SU-DHL-6 (cell line): ENCODE measurements at regions not wholly inside any gene's neighbourhood (a gene's known extent, or its start where the extent isn't known, plus 50 kb on each side); places are given as distances from the start of the nearest gene placed in this dataset.

Experiments
- EZH2phosphoT487 ChIP-seq: fragments of 200-600 bp; sonication (generic), shearing (Covaris generic); conservative IDR thresholded peaks from 2 replicates; pipeline ENCODE4 v1.6.1; 2018; ENCODE audit warnings: mild to moderate bottlenecking, antibody characterized with exemption, low read length, moderate library complexity, mixed read lengths
- TF ChIP-seq, protein P1 (sequence below): fragments of 200-600 bp; sonication (generic); IDR thresholded peaks from one replicate; pipeline ENCODE4 v1.5.1; 2017; ENCODE audit warnings: antibody characterized with exemption, mild to moderate bottlenecking, low read length, moderate library complexity; ENCODE audit not compliant: insufficient read depth, poor library complexity, severe bottlenecking

GRCh38 chr12:87820524-87821202 lies 208.5 kb downstream of the C12orf50 start:
- TF ChIP-seq, protein P1, sequence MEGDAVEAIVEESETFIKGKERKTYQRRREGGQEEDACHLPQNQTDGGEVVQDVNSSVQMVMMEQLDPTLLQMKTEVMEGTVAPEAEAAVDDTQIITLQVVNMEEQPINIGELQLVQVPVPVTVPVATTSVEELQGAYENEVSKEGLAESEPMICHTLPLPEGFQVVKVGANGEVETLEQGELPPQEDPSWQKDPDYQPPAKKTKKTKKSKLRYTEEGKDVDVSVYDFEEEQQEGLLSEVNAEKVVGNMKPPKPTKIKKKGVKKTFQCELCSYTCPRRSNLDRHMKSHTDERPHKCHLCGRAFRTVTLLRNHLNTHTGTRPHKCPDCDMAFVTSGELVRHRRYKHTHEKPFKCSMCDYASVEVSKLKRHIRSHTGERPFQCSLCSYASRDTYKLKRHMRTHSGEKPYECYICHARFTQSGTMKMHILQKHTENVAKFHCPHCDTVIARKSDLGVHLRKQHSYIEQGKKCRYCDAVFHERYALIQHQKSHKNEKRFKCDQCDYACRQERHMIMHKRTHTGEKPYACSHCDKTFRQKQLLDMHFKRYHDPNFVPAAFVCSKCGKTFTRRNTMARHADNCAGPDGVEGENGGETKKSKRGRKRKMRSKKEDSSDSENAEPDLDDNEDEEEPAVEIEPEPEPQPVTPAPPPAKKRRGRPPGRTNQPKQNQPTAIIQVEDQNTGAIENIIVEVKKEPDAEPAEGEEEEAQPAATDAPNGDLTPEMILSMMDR: no peak
- TF ChIP-seq EZH2phosphoT487: no peak
